IPS-20b (cell line): ENCODE measurements at regions not wholly inside any gene's neighbourhood (a gene's known extent, or its start where the extent isn't known, plus 50 kb on each side); places are given as distances from the start of the nearest gene placed in this dataset.

Source experiments
- H3K27ac ChIP-seq: one replicate; pipeline ENCODE4 v1.5.1; 2013; ENCODE audit warnings: low read length
- H3K27me3 ChIP-seq: 2 replicates; pipeline ENCODE4 v1.6.1; 2013; ENCODE audit warnings: mild to moderate bottlenecking, low read length, inconsistent platforms; ENCODE audit not compliant: insufficient read depth
- H3K36me3 ChIP-seq: 2 replicates; pipeline ENCODE4 v1.6.1; 2013; ENCODE audit warnings: low read depth, mild to moderate bottlenecking, inconsistent platforms, low read length, moderate library complexity; ENCODE audit not compliant: insufficient read depth
- H3K4me1 ChIP-seq: 2 replicates; pipeline ENCODE4 v1.6.1; 2013; ENCODE audit warnings: mild to moderate bottlenecking, control low read depth, inconsistent platforms, low read length, moderate library complexity; ENCODE audit not compliant: insufficient read depth
- H3K4me3 ChIP-seq: 2 replicates; pipeline ENCODE4 v1.5.1; 2013; ENCODE audit warnings: mild to moderate bottlenecking, low read length, inconsistent platforms
- H3K9ac ChIP-seq: 2 replicates; pipeline ENCODE4 v1.6.1; 2013; ENCODE audit warnings: low read depth, mild to moderate bottlenecking, inconsistent platforms, low read length, moderate library complexity
- H3K9me3 ChIP-seq: 2 replicates; pipeline ENCODE4 v1.6.1; 2013; ENCODE audit warnings: mild to moderate bottlenecking, low read depth, low read length, inconsistent platforms; ENCODE audit not compliant: insufficient read depth

GRCh38 chr18:40915724-40916123 is 1039.3 kb upstream of the PIK3C3 start:
- Histone ChIP-seq H3K36me3 (no peaks in the 10 kb centered on the region), H3K9me3 (no peaks in the 10 kb centered on the region), H3K27ac (no peak overlapping the region), H3K4me1 (no peaks in the 10 kb centered on the region), H3K4me3 (no peak overlapping the region), H3K27me3 (no peaks in the 10 kb centered on the region), H3K9ac (no peak overlapping the region)

GRCh38 chr18:40911582-40912254 is 1043.3 kb upstream of the PIK3C3 start:
- no peak overlapping the region for H3K27ac ChIP-seq
- H3K4me1 ChIP-seq, result no peaks in the 10 kb centered on the region
- H3K9ac ChIP-seq, result no peak overlapping the region
- H3K9me3 ChIP-seq, result no peaks in the 10 kb centered on the region
- no peaks in the 10 kb centered on the region for H3K27me3 ChIP-seq
- H3K36me3 ChIP-seq, result no peaks in the 10 kb centered on the region
- no peak overlapping the region for H3K4me3 ChIP-seq

GRCh38 chr18:40911041-40911440 is 1044.0 kb upstream of the PIK3C3 start:
- H3K27ac ChIP-seq, result no peak overlapping the region
- no peak overlapping the region for H3K9ac ChIP-seq

GRCh38 chr18:40907842-40908241 is 1047.2 kb upstream of the PIK3C3 start:
- H3K36me3 ChIP-seq, result no peaks in the 10 kb centered on the region
- no peaks in the 10 kb centered on the region for H3K27me3 ChIP-seq
- peaks cover 6% of the 10 kb centered on the region; the same call in 1 of the 2 replicates for H3K4me1 ChIP-seq
- H3K27ac ChIP-seq, result no peak overlapping the region
- no peak overlapping the region for H3K4me3 ChIP-seq
- H3K9ac ChIP-seq, result no peak overlapping the region
- H3K9me3 ChIP-seq, result no peaks in the 10 kb centered on the region

More at GRCh38 chr18:40911041-40911440, 1044.0 kb upstream of the PIK3C3 start:
- H3K9me3 ChIP-seq, result no peaks in the 10 kb centered on the region
- no peak overlapping the region for H3K4me3 ChIP-seq
- no peaks in the 10 kb centered on the region for H3K4me1 ChIP-seq
- H3K27me3 ChIP-seq, result no peaks in the 10 kb centered on the region
- H3K36me3 ChIP-seq, result no peaks in the 10 kb centered on the region

- no peak overlapping the region for H3K27ac ChIP-seq
- peaks cover 16% of the 10 kb centered on the region for H3K4me1 ChIP-seq
- no peaks in the 10 kb centered on the region for H3K27me3 ChIP-seq
- no peak overlapping the region for H3K4me3 ChIP-seq
- no peaks in the 10 kb centered on the region for H3K9me3 ChIP-seq
- H3K9ac ChIP-seq, result no peak overlapping the region
- H3K36me3 ChIP-seq, result no peaks in the 10 kb centered on the region
These were observed 1050.7 kb upstream of the PIK3C3 start for GRCh38 chr18:40904295-40904694.

DNA sequence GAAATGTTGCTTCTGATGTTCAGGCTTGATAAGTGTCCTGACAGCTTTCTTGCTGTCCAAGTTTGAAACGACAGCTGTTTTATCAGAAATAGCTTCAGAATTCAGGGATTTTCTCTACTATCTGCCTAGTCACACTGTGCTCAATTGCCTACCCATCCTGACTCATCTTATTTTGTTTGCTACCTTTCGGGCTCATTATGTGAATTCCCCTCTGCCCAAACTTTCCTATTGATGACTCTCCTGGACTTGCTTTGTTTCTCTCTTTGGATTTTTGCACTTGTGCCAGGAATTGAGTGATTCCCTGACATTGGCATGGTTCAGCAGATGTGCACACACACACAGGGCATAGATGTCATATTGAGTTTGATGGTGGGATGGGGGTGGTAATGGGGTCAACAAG is 1052.6 kb upstream of the PIK3C3 start:
- no peak overlapping the region for H3K9ac ChIP-seq
- H3K4me3 ChIP-seq, result no peak overlapping the region
- H3K27ac ChIP-seq, result no peak overlapping the region
- no peaks in the 10 kb centered on the region for H3K27me3 ChIP-seq
- H3K36me3 ChIP-seq, result no peaks in the 10 kb centered on the region
- no peaks in the 10 kb centered on the region for H3K9me3 ChIP-seq
- H3K4me1 ChIP-seq, result peaks cover 21% of the 10 kb centered on the region

GRCh38 chr18:40897884-40898283 is 1057.2 kb upstream of the PIK3C3 start:
- no peaks in the 10 kb centered on the region for H3K27me3 ChIP-seq
- no peak overlapping the region for H3K27ac ChIP-seq
- no peaks in the 10 kb centered on the region for H3K36me3 ChIP-seq
- peaks cover 17% of the 10 kb centered on the region for H3K4me1 ChIP-seq
- H3K9me3 ChIP-seq, result no peaks in the 10 kb centered on the region
- no peak overlapping the region for H3K4me3 ChIP-seq
- H3K9ac ChIP-seq, result no peak overlapping the region

DNA sequence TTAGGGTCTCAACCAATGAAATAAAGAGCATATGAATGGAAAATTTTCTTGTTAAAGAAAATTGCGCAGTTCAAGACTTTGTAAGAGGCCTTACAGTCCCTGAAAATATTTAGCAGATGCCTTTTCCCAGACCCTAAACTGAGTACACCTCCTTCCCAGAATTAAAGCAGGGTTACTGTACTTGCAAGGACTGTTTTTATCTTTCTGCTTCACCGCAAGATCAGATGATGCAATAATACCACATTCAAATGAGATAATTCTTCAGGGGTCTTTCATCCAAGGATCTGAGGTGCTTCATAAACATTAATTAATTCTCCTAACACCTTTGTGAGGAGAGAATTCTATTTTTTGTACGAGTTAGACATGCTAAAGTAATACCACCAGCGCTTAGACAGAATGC is 1071.8 kb upstream of the PIK3C3 start:
- no peaks in the 10 kb centered on the region for H3K9me3 ChIP-seq
- no peak overlapping the region for H3K9ac ChIP-seq
- no peaks in the 10 kb centered on the region for H3K36me3 ChIP-seq
- H3K27me3 ChIP-seq, result no peaks in the 10 kb centered on the region
- peaks cover 5% of the 10 kb centered on the region; the same call in 1 of the 2 replicates for H3K4me1 ChIP-seq
- no peak overlapping the region for H3K4me3 ChIP-seq
- no peak overlapping the region for H3K27ac ChIP-seq

- Histone ChIP-seq H3K4me3 (no peak overlapping the region), H3K36me3 (no peaks in the 10 kb centered on the region), H3K27ac (no peak overlapping the region), H3K9me3 (no peaks in the 10 kb centered on the region), H3K4me1 (peaks cover 5% of the 10 kb centered on the region; the same call in 1 of the 2 replicates), H3K27me3 (peaks cover 4% of the 10 kb centered on the region; the same call in 1 of the 2 replicates), H3K9ac (no peak overlapping the region)
These were observed 1072.6 kb upstream of the PIK3C3 start for GRCh38 chr18:40882468-40882867.

DNA sequence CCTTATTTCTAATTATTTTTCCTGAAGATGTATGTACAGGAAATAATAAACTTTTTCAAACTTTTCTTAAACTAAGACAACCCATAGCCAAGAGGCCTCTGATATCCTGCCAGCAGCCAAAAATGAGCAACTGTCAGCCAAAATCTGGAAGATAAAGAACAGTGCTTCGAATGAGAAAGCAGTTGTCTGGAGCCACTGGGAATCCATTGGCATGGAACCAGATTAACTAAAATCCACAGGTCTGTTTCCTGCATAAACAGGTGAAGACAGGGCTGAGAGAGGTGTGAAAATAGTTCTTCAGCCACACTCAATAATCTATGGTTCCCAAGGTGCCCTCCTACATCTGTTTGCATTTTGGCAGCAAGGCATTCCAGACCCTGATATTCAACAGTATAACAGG is 1076.7 kb upstream of the PIK3C3 start:
- no peak overlapping the region for H3K4me3 ChIP-seq
- H3K27ac ChIP-seq, result no peak overlapping the region
- peaks cover 10% of the 10 kb centered on the region; the same call in 1 of the 2 replicates for H3K4me1 ChIP-seq
- peaks cover 6% of the 10 kb centered on the region; the same call in 1 of the 2 replicates for H3K27me3 ChIP-seq
- no peaks in the 10 kb centered on the region for H3K36me3 ChIP-seq
- no peak overlapping the region for H3K9ac ChIP-seq
- no peaks in the 10 kb centered on the region for H3K9me3 ChIP-seq

DNA sequence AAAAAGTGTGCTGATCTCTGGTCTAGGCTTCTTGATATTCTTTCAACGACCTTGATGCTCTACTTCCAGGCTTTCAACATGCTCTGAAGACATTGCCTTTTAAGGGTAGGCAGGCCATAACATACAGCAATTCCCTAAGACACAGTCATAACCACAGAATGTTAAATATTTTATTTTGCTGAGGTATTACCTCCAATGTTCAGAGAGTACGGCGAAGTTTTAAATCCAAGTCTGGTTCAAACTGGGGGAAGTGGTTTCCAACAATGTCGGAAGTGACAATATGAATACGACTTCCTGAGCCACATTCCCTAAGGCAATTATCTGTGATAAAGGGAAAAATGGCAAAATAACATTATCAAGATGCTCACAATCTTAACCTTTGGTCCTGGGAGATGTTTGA is 1077.9 kb upstream of the PIK3C3 start:
- Histone ChIP-seq H3K9ac (no peak overlapping the region), H3K36me3 (no peaks in the 10 kb centered on the region), H3K27me3 (peaks cover 6% of the 10 kb centered on the region; the same call in 1 of the 2 replicates), H3K4me1 (peaks cover 10% of the 10 kb centered on the region; the same call in 1 of the 2 replicates), H3K4me3 (no peak overlapping the region), H3K27ac (no peak overlapping the region), H3K9me3 (no peaks in the 10 kb centered on the region)

GRCh38 chr18:40875101-40875615 is 1079.9 kb upstream of the PIK3C3 start:
- H3K27ac ChIP-seq, result no peak overlapping the region
- no peaks in the 10 kb centered on the region for H3K9me3 ChIP-seq
- no peak overlapping the region for H3K9ac ChIP-seq
- peaks cover 6% of the 10 kb centered on the region; the same call in 1 of the 2 replicates for H3K27me3 ChIP-seq
- H3K36me3 ChIP-seq, result no peaks in the 10 kb centered on the region
- H3K4me3 ChIP-seq, result no peak overlapping the region
- peaks cover 10% of the 10 kb centered on the region; the same call in 1 of the 2 replicates for H3K4me1 ChIP-seq
